ENCODE measurements at regions not wholly inside any gene's neighbourhood (a gene's known extent, or its start where the extent isn't known, plus 50 kb on each side); places are given as distances from the start of the nearest gene placed in this dataset.

DNA sequence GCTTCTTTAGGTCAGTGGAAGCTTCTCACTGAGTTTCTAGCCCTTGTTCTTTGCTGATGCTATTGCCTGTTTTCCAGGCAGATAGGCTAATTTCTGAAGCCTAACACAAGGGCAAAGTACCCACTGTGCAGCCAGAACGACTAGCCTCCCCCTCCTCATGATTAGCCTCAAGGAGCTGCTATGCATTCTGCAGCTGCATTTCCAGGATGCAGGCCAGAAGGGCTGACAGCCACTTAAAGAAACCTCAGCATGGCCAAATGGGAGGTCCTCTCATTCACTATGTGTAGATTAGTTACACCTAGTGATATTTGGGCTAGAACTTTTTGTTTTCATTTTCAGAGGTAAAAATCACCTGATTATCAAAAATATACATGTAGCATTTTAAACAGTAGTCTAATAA is 216.0 kb downstream of the RAD51AP2 start:
- no peak for DNase-seq

DNA sequence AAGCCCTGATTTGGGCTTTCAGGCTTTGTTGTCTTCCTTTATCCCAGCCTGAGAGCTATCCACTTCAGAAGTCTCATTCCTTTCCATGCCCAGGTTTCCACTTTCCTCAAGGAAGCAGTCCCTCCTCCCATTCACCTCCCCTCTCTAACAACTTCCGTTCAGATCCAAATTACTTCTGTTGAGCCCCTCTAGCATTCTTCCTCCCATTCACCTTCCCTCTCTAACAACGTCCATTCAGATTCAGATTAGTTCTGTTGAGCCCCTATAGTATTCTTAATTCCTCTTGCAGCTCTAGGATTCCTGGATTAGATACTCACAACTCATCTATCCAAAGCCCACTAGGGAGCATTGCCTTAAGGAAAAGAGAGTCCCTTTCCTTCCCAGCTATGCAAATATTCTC is 216.8 kb downstream of the RAD51AP2 start:
- DNase-seq = no peak

DNA sequence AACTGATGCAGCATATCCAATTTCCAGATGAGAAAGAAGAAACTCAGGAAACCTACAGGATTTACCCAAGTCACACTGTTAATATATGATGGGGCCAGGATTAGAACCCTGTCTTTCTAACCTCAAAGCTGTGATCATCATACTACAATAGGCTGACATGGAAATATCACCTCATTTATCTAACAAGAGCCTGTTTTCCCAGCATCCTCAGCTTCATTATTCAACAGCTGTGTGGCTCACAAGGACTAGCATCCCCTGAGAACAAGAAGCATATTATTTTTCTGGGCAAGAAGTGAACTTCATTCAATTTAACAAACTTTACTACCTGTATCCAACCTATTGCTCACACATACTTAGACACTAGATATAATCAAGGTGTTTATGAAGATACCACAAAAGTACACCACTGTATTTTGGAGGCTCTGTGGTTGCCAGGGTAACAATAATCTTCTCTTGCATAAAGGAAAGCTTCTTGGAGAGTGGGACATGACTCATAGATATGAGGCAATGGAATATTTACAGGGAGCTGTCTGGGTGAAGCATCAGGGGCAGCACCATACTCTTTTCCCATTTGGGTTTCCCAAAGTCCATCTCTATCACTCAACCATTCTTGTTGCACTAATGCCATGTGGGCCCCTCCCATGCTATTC is 218.2 kb downstream of the RAD51AP2 start:
- no peak for DNase-seq

DNA sequence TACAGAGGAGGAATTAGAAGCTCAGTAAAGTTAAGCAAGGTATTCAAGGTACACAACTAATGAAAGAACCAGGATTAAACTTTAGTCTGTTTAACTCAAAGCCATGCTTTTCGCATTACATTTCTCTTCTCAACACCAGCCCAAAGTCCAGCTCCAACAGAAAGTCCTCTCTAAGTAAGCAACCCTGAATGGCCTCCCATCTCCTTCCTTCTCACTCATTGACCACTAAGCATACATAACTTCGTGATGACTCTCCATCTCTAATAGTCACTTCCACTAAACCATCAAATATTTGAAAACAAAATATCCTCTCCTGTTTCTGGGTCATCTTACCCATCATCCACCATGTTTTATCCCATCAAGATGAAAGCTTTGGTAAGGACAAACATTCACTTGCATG is 219.8 kb downstream of the RAD51AP2 start:
- DNase-seq = no peak

DNA sequence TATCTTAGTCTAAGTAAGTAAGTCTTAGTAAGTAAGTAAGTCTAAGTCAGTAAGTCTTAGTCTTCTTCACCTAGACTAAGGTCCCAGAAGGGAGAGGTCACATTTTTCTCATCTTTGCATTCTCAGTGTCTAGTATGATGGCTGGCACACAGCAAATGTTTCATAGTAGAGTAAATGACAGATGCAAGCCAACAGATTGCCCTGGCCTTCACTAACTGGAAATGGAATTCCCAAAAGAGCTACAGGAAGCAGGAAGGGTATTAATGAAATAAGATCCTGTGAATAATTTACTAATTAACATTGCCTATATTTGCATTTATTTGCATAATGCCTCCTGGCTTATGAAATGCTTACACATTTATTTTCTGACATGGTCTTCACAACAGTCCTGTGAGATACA is 221.6 kb downstream of the RAD51AP2 start:
- DNase-seq = no peak

DNA sequence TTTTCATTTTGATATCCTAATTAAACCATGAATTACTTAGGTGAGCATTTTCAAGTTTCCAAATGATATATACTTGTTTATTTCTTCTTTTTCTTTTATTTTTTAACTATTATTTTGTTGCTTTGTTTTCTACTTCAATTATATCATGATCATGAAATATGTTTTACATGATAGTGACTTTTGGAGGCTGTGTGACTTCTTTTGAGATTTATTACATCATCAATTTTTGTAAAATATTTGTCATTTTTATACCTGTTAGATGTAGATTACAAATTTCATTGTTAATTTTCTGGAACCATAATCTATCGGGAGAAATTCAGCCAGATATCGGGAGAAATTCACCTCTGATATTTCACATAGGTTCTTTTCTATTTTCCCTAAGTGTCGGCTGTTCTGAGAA is 228.6 kb downstream of the RAD51AP2 start:
- DNase-seq = no peak

DNA sequence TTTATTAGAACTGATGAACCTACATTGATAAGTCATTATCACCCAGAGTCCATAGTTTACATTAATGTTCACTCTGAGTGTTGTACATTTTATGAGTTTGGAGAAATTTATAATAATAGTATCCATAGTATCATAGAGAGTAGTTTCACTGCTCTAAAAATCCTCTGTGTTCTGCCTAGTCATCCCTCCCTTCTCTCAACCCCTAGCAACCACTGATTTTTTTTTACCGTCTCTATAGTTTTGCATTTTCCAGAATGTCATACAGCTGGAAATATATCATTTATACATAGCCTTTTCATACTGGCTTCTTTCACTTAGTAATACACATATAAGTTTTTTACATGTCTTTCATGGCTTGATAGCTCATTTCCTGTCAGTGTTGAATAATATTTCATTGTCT is 231.1 kb downstream of the RAD51AP2 start:
- DNase-seq = no peak

DNA sequence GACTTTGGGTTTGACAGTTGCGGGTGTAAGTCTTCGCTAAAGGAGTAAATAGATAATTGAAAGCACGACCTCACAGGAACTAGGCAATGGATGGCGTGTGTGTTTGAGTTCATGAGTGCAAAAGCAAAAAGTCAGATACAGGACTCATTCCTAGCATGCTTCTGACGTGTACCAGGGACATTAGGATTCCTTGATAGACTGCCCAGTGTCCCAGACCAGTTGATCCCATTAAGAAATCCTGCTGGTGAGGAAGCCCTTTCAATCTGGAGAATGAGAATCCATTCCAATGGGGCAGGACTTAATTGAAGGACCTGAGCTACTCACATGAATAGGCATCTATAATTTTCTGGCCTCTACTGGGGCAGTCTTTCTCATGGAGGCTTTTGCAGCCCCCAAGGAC is 235.4 kb downstream of the RAD51AP2 start:
- no peak for DNase-seq

DNA sequence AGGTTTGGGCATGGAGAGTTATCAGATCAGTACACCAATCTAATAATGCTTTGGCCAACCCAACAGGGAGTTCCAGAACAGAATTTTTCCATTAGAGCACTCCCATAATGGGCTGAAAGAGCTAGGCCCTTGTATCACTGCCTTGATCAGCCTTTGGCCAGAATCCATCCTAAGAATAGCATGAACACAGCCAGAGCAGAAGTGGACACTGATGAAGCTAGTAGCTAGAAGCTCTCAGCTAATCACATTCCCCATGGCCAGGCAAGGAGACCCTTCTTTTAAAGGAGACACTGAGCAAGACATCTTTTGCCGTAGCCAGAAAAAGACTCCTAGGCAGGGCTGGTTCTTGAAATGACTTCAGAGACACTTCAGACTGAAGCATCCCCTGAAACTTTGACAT is 236.0 kb downstream of the RAD51AP2 start:
- no peak for DNase-seq

DNA sequence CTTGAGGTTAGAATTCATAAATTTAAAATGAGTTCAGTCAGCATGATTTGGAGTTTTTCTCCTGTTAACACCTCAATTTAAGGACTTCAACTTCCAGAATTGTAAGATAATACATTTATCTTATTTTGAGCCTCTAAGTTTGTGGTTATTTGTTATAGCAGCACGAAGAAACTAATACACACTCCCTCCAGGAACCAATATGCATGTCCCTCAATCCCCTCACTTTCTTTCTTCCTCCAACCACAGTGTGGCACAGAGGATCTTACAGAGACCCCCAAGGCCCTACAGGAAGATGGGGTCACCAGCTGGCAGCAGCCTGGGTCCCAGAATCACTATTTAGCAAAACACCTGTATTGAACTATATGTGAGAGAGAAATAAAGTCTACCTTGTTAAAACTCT is 242.0 kb downstream of the RAD51AP2 start:
- no peak for DNase-seq

DNA sequence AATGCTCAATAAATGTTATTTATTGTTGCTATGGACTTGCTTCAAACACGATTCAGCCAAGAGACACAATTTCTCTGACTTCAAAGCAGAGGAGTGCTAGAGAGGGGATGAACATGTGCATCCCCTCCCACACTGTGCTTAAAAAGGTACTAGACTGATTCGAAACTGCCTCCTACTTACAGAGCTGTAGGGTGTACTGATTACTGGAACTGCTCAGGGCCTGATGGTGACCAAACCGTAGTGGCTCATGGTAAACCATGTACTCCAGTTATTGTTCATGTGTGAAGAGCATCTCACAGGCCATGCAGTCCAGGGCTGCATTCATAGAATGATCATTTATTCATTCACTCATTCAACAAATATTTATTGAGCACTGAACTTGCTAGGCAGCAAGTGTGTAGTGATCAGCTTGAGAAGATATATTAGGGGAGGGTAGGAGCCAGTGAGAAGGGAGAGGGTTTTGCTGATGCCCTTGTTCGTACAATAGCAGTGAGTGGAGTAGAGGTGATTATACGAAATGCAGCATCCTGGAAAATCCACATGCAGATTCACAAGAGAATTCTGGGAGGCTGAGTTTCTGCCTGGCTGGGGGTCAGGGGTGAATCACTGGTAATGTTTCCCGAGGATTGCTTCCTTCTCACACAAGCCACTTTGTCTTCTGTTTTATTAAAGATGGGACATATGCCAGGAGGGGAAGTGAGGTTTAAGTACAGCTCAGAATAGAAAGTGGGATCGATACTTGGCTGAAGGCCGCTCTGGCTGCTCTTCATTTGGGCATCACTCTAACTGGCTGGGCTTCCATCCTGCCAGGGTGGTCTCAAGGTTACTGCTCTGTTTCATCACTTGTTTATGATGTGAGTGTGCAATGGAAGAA is 245.4 kb downstream of the RAD51AP2 start:
- DNase-seq = no peak

DNA sequence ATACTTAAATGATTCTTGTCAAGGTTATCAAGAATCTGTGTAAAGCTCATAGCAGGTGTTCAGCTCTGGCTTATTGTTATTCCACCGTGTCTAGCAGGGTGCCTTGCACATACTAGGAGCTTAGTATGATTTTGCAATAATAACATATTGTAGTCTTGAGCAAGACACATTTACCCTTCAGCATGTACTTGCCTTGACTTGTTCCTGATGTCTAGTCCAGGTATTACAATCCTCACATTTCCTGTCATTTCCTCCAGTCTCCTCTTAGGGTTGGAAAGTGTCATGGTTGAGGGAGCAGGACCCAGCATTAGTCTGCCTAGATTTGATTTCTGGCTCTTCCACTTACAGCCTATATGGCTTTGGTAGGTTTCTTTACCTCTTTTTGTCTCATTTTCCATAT is 246.1 kb downstream of the RAD51AP2 start:
- no peak for DNase-seq

DNA sequence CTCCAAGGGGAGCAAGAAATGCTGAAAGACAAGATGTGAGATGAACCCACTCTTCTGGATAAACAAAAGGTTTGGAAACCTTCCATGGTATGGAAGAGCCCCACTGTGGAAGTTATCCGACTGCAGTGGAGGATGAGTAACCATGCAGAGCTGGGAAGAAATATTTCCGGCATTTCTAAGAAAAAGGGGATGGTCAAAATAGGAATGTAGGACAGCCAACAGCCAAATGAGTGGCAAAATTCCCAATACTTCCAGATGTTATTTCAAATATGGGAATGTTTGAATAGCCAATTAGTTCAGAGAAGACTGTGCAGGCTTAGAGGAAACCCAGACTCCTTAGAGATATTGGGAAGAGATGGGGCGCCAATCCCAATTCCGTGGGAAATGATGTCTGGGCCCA is 246.8 kb downstream of the RAD51AP2 start:
- DNase-seq = no peak

DNA sequence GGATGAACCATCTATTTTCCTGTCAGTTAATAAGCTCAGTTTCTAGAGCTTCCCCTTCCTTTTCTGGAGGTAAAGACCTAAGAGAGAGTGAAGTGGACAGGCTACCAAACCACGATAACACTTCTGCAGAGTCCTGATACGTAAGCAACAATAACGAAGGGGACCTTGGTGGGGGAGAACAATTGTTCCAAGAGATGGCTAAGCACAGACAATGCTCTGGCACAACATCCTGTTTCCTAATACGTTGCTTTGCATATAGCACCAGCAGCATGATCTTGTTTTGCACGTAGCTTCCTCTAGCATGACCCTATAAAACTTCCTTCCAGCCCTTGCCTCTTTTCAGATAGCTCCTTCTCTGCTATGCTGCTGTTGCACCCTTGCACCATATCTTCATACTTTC is 247.3 kb downstream of the RAD51AP2 start:
- DNase-seq = no peak

DNA sequence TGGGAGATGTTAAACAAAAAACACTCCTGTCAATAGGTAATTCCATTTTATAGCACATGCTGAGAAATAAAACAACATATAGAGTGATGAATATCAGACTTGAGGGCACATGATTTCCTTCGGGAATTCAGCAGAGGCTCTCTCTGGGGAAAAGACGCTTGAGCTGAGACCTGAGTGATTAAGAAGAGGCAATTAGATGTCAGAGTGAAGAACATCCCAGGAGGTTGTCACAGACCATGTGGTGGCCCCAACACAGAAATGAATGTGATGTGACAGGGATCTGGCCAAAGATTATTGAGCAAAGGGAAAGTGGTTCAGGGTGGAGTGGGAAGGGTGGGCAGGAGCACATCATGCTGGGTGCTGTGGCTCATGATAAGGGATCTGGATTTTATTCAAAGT is 254.7 kb downstream of the RAD51AP2 start:
- no peak for DNase-seq

DNA sequence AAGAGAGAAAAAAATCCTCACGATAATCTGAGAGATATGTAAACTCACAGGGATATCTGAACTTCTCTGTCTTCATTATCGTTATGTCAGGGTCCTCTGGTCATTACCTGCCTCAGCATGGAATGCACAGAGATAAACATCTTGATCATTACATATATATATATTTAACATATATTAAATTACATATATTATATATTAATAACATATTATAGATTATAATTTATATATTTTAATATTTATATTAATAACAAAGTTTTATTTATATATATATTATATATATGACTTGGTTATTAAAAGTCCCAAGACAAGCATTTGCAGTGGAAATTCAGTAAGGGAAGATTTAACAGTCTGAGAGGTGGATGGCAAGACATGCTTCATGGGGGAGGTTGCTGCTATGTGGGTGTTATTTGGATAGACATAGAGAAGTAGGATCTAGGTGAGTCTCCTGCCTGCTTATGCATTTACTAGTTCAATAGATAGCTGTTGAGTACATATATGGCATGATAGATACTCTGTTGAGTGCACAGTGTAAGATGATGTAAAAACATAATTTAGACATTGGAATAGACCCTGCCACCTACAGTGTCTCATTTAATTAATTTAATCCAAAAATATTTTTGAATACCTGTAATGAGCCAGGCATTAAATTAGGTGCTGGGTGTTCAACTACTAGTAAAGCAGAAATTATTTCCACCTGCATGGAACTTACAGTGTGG is 255.2 kb downstream of the RAD51AP2 start:
- no peak for DNase-seq

DNA sequence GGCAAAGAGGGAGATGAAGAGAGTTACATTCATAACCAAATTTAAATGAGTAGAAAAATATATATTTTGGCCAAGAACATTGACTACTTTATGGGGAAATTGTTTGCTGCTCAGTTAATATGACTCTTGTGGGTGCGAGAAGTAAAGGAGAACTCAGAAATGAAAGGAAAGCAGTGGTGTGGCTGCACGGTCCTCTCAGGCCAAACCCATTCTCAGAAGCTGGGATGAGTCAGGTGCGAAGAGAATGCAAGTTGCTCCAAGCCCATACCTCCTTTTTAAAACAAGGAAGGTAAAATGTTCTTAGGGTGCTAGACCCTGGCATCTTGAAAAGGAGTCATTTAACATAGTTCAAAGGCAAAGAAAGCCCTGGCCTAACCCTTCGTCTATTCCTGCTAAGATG is 258.6 kb downstream of the RAD51AP2 start:
- DNase-seq = no peak

DNA sequence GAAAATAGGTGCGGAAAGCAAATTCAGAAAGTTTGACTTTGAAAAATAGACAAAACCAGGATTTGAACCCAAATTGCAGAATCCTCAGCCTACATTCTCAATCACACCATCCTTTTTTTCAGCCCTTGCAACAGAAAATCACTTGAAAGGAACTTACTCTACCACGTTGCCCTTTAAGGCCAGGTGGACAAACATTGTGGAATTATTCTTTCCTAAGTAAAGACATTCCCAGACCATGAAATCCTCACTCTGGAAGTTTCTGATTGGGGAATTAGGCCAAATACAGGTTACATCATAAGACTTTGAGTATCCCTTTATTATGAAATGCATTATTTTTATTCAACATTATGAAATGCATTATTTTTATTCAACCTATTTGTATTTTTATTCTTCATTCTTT is 259.4 kb downstream of the RAD51AP2 start:
- no peak for DNase-seq

DNA sequence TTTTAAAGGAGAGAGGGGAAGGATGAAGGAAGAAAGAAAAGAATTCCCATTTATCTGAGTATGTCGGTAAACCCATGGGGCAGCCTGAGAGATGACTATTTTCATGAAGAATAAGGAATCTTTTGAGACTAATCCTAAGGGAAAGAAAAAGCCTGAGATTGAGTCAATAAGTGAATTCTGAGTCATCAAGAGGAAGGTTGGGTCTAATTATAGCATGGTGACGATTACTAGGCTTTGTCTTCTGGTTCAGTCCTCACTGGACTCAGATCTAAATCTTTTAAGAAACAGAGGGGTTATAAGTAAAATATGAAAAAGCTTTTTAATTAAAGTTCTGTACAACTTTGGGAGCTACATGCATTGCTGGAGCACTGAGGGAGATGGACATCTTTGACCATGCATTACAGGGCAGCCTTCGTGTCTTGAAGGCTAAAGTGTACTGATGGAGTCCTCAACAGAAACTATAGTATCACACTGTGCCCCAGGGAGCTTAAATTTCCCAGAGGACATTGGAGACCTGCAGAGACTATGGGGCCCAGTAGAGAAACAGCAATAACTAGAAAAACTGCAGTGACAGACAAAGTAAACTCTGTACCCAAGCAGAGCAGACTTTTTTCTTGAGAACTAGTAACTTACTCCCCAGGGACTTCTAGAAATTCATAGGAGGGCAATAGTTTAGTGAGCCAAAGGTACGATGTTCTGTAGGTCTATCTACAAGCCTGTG is 260.9 kb downstream of the RAD51AP2 start:
- DNase-seq = no peak

DNA sequence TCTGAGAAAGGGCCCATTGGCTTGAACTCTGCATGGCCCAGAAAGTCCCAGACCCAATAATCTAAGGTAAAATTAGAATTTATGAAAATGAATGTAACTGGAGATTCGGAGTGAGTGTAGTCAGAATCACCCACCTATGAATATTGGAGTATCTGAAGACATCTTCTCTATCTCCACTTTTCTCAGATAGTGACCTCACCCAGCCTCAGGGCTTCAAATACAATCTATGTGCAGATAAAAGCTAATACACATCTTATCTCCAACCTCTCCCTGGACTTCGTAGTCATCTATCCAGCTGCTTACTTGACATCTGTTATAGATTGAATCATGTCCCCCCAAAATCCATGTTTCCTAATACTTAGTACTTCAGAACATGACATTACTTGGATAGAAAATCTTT is 263.2 kb downstream of the RAD51AP2 start:
- no peak for DNase-seq

DNA sequence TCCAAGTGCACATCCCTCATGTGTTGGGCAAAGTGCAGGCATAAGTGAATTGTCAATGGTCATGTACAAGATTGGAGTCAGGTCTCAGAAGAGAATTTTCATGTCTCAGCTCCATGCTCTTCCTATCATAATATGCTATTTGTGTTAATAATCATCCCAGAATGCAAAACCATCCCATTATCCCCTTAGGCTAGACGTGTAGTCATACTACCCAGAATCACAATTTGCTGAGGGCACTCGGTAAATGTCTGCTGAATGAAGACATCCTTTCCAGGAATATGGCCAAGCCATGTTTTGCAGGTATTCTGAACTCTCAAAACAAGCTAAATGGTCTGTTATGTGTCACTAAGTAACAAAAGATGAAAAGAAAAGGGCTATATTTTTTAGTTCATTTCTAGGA is 263.8 kb downstream of the RAD51AP2 start:
- DNase-seq = no peak

DNA sequence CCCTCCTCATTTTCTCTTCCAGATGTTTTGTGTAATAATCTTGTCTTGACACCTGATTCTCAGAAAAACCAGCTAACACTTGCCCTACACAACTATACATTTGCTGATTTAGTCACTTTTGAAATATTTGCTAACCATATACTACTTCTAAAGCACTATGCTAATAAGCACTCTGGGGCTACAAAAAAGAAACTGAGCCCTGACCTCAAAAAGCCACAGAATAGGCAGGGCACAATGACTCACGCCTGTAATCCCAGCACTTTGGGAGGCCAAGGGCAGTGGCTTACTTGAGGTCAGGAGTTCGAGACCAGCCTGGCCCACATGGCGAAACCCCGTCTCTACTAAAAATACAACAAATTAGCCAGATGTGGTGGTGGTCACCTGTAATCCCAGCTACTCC is 266.0 kb downstream of the RAD51AP2 start:
- DNase-seq = no peak

DNA sequence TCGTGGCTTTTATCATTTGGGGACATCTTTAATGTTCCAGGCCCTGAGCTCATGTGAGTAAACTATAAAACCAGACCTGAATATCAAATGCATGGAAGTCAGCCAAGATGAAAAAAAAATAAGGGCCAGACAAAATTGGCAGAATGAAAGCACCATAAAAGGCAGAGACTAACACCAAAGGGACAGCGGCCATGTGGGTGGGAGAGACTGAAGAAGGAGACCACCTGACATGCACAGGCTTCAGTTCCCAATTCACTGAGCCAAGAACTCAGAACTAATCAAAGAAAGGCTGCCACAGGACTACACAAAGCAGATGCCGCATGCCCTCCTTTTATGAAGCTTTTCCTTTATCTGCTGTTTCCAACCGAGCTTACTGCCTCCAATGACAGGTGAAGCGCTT is 267.1 kb downstream of the RAD51AP2 start:
- no peak for DNase-seq
